ENCODE measurements at regions not wholly inside any gene's neighbourhood (a gene's known extent, or its start where the extent isn't known, plus 50 kb on each side); places are given as distances from the start of the nearest gene placed in this dataset.

DNA sequence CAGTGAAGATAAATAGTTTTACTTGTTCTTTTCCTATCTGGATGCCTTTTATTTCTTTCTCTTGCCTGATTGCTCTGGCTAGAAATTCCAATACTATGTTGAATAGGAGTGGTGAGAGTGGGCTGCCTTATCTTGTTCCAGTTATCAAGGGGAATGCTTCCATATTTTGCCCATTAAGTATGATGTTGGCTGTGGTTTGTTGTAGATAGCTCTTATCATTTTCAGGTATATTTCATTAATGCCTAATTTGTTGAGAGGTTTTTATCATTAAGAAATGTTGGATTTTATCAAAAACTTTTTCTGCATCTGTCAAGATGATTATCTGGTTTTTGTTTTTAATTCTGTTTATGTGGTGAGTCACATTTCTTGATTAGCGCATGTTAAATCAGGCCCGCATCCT, 655.8 kb downstream of the NUP35 start:
- TF ChIP-seq, protein P1, sequence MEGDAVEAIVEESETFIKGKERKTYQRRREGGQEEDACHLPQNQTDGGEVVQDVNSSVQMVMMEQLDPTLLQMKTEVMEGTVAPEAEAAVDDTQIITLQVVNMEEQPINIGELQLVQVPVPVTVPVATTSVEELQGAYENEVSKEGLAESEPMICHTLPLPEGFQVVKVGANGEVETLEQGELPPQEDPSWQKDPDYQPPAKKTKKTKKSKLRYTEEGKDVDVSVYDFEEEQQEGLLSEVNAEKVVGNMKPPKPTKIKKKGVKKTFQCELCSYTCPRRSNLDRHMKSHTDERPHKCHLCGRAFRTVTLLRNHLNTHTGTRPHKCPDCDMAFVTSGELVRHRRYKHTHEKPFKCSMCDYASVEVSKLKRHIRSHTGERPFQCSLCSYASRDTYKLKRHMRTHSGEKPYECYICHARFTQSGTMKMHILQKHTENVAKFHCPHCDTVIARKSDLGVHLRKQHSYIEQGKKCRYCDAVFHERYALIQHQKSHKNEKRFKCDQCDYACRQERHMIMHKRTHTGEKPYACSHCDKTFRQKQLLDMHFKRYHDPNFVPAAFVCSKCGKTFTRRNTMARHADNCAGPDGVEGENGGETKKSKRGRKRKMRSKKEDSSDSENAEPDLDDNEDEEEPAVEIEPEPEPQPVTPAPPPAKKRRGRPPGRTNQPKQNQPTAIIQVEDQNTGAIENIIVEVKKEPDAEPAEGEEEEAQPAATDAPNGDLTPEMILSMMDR (IDR thresholded peaks at IDR 0.05; ENCODE audit: poor library complexity, severe bottlenecking) = no peak
- TF ChIP-seq POLR2AphosphoS5 (IDR thresholded peaks at IDR 0.05) = no peak
